ENCODE measurements at regions not wholly inside any gene's neighbourhood (a gene's known extent, or its start where the extent isn't known, plus 50 kb on each side); places are given as distances from the start of the nearest gene placed in this dataset.

DNA sequence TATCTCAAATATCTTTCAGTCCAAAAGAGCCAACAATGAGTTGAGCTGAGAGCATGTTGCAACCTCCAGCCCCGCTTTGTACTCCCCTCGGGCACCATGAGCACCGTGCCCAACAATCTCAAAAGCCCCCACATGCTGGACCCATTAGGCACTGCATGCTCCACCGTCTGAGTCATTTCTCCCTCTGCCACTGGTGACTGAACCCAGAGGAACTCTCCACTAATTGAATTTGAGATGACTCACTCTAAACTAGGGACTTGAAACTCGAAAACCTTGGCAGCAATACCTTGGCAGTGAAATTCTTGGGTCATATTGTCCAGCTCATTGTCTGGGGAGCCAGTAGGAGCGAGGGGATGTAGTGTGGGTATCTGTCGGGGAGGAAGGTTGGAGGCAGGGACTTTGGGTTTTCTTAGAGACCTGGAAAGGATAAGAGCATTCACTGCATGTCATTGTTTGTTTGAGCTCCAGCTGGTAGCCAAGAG is 49.9 kb upstream of the SLIT3 start:
- DNase-seq = peak; percentile 100

Measured in EL (cell line).